ENCODE measurements at regions not wholly inside any gene's neighbourhood (a gene's known extent, or its start where the extent isn't known, plus 50 kb on each side); places are given as distances from the start of the nearest gene placed in this dataset.
"Not testable (repeated sequence)": the region's sequence is repeated elsewhere in the genome, so short reads cannot be mapped to it uniquely, and the experiment has no call there.

DNA sequence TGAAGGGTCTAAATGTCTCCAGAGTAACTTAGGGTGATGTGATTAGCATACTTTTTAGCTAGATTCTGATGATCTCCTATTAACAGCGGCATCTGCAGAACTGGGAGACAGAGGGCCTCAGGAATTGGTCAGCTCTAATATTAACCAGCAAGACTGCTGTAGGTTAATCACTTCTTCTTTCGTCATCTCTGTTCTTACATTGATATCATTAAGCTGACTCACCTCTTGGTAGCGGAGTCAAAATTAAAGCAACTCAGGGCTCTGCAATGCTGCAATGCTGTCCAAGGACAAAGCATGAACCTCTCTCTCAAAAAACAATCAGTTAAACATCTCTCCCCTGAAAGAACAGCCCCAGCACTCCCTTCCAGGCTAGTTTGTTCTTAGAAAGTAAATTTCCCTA lies 57.5 kb upstream of the TRA2B start:
- Histone ChIP-seq H3K27ac (no peak overlapping the region), H3K4me3 (no peak overlapping the region), H3K4me1 (ENCODE audit: insufficient read depth) (no peaks in the 10 kb centered on the region), H3K9me3 (ENCODE audit: low read depth) (no peaks in the 10 kb centered on the region), H3K27me3 (no peaks in the 10 kb centered on the region), H4K20me1 (ENCODE audit: insufficient read depth, poor library complexity, severe bottlenecking) (no peaks in the 10 kb centered on the region), H3K36me3 (replicated peaks; ENCODE audit: insufficient read depth, low read depth) (no peaks in the 10 kb centered on the region), H3K79me2 (no peaks in the 10 kb centered on the region), H2AFZ (no peak overlapping the region), H3K9me2 (replicated peaks; ENCODE audit: insufficient read depth) (no peaks in the 10 kb centered on the region), H3K4me2 (no peak overlapping the region)
- no peak for DNase-seq (ENCODE audit: low spot score)
- 83% methylated on average over 3 of the region's 3 CpGs for WGBS (ENCODE audit: low lambda C conversion rate, missing lambda C conversion rate)
- TF ChIP-seq EZH2 (IDR thresholded peaks at IDR 0.05; ENCODE audit: borderline replicate concordance) = no peak
- TF ChIP-seq, protein P1, sequence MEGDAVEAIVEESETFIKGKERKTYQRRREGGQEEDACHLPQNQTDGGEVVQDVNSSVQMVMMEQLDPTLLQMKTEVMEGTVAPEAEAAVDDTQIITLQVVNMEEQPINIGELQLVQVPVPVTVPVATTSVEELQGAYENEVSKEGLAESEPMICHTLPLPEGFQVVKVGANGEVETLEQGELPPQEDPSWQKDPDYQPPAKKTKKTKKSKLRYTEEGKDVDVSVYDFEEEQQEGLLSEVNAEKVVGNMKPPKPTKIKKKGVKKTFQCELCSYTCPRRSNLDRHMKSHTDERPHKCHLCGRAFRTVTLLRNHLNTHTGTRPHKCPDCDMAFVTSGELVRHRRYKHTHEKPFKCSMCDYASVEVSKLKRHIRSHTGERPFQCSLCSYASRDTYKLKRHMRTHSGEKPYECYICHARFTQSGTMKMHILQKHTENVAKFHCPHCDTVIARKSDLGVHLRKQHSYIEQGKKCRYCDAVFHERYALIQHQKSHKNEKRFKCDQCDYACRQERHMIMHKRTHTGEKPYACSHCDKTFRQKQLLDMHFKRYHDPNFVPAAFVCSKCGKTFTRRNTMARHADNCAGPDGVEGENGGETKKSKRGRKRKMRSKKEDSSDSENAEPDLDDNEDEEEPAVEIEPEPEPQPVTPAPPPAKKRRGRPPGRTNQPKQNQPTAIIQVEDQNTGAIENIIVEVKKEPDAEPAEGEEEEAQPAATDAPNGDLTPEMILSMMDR (IDR thresholded peaks at IDR 0.05; ENCODE audit: poor library complexity) = no peak
- no peak for TF ChIP-seq EZH2phosphoT487 (IDR thresholded peaks at IDR 0.05; ENCODE audit: low read depth, severe bottlenecking, unreplicated experiment)

DNA sequence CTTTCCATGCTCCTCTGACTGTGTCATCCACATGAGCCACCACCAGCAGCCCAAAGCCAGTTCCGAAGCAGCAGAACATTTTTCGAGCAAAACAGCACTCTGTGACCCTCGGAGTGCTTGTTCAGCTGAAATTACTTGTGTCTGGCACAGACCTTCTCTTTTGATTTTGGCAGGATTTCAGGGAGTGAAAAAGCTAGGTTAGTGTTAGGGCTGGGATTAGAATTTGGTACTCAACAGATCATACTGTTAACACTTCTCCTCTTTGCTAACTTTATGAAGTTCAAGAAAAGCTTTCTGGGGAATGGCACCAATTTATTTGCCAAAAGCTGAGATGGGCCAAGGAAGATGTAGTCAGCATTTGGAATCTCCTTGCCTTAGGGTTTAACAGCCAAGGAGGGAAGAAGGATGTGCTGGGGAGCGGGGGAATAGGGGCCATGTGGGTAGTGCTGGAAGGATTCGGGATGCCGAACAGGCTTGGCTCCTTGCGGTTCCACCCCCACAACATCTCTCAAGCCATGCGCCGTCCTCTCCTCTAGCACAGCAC lies 55.1 kb upstream of the TRA2B start:
- H3K4me3 ChIP-seq = no peak overlapping the region
- H3K79me2 ChIP-seq = no peaks in the 10 kb centered on the region
- H3K27ac ChIP-seq = no peak overlapping the region
- H4K20me1 ChIP-seq (ENCODE audit: insufficient read depth, poor library complexity, severe bottlenecking) = no peaks in the 10 kb centered on the region
- no peak overlapping the region for H3K4me2 ChIP-seq
- no peaks in the 10 kb centered on the region for H3K36me3 ChIP-seq (replicated peaks; ENCODE audit: insufficient read depth, low read depth)
- H3K9me2 ChIP-seq (replicated peaks; ENCODE audit: insufficient read depth) = no peaks in the 10 kb centered on the region
- H2AFZ ChIP-seq = no peak overlapping the region
- no peak for TF ChIP-seq EZH2phosphoT487 (IDR thresholded peaks at IDR 0.05; ENCODE audit: low read depth, severe bottlenecking, unreplicated experiment)
- TF ChIP-seq, protein P1 (IDR thresholded peaks at IDR 0.05; ENCODE audit: poor library complexity) = no peak
- no peak for TF ChIP-seq EZH2 (IDR thresholded peaks at IDR 0.05; ENCODE audit: borderline replicate concordance)
- 83% methylated on average over 9 of the region's 9 CpGs for WGBS (ENCODE audit: low lambda C conversion rate, missing lambda C conversion rate)
- no peak for DNase-seq (ENCODE audit: low spot score)
- no peaks in the 10 kb centered on the region for H3K4me1 ChIP-seq (ENCODE audit: insufficient read depth)
- no peaks in the 10 kb centered on the region for H3K27me3 ChIP-seq
- no peaks in the 10 kb centered on the region for H3K9me3 ChIP-seq (ENCODE audit: low read depth)

DNA sequence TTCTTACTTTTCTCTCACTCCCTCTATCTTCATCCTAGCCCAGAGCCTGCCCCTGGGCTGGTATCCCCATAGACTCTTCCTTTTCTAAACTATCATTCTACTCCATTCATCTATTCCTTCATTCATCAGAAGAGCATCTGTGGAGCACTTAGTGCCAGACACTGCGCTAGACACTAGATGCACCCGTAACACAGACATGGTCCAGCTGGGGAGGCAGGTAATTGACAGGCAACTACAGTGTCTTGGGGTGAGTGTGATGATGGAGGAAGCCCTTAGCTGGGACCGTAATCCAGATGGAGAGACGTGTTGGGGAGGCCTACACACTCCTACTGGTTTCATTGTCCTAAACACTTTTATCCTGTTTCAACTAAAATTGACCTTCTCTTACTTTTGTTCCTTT lies 53.2 kb upstream of the TRA2B start:
- not testable (repeated sequence) for H3K79me2 ChIP-seq; H2AFZ ChIP-seq; H3K36me3 ChIP-seq (replicated peaks; ENCODE audit: insufficient read depth, low read depth); DNase-seq (ENCODE audit: low spot score); H3K9me3 ChIP-seq (ENCODE audit: low read depth); H3K4me2 ChIP-seq; H3K27me3 ChIP-seq; H3K27ac ChIP-seq; H3K4me1 ChIP-seq (ENCODE audit: insufficient read depth); H3K4me3 ChIP-seq; H4K20me1 ChIP-seq (ENCODE audit: insufficient read depth, poor library complexity, severe bottlenecking); H3K9me2 ChIP-seq (replicated peaks; ENCODE audit: insufficient read depth)
- WGBS (ENCODE audit: low lambda C conversion rate, missing lambda C conversion rate) = 94% methylated on average over 4 of the region's 4 CpGs

DNA sequence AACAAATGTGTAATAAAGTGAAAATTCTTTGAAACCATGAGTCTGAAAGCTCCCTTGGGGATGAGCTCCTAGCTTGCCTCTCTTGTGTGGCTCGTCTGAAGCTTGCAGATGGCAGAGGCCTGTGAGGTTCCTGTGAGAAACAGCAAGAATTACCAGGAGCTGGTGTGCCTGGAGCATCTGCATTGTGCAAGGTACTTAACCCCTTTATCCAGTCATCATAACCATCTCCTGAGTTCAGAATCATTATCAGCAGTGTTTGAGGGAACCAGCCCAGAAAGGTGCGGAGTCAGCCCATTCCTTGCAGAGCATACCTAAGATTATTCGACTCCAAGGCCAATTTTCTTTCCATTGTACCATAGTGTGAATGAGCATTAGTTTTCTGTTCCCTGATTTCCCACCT lies 51.7 kb upstream of the TRA2B start:
- TF ChIP-seq EZH2 (IDR thresholded peaks at IDR 0.05; ENCODE audit: borderline replicate concordance) (no peak), EZH2phosphoT487 (IDR thresholded peaks at IDR 0.05; ENCODE audit: low read depth, severe bottlenecking, unreplicated experiment) (no peak)
- TF ChIP-seq, protein P1 (IDR thresholded peaks at IDR 0.05; ENCODE audit: poor library complexity) = no peak
- no peaks in the 10 kb centered on the region for H4K20me1 ChIP-seq (ENCODE audit: insufficient read depth, poor library complexity, severe bottlenecking)
- H3K4me2 ChIP-seq = no peak overlapping the region
- no peak overlapping the region for H2AFZ ChIP-seq
- no peaks in the 10 kb centered on the region for H3K36me3 ChIP-seq (replicated peaks; ENCODE audit: insufficient read depth, low read depth)
- H3K4me1 ChIP-seq (ENCODE audit: insufficient read depth) = no peaks in the 10 kb centered on the region
- 79% methylated on average over 3 of the region's 3 CpGs for WGBS (ENCODE audit: low lambda C conversion rate, missing lambda C conversion rate)
- H3K4me3 ChIP-seq = no peak overlapping the region
- no peak for DNase-seq (ENCODE audit: low spot score)
- H3K27me3 ChIP-seq = no peaks in the 10 kb centered on the region
- H3K79me2 ChIP-seq = no peaks in the 10 kb centered on the region
- no peaks in the 10 kb centered on the region for H3K9me2 ChIP-seq (replicated peaks; ENCODE audit: insufficient read depth)
- no peak overlapping the region for H3K27ac ChIP-seq
- no peaks in the 10 kb centered on the region for H3K9me3 ChIP-seq (ENCODE audit: low read depth)
